ENCODE measurements at regions not wholly inside any gene's neighbourhood (a gene's known extent, or its start where the extent isn't known, plus 50 kb on each side); places are given as distances from the start of the nearest gene placed in this dataset.

- TF ChIP-seq, protein P1, sequence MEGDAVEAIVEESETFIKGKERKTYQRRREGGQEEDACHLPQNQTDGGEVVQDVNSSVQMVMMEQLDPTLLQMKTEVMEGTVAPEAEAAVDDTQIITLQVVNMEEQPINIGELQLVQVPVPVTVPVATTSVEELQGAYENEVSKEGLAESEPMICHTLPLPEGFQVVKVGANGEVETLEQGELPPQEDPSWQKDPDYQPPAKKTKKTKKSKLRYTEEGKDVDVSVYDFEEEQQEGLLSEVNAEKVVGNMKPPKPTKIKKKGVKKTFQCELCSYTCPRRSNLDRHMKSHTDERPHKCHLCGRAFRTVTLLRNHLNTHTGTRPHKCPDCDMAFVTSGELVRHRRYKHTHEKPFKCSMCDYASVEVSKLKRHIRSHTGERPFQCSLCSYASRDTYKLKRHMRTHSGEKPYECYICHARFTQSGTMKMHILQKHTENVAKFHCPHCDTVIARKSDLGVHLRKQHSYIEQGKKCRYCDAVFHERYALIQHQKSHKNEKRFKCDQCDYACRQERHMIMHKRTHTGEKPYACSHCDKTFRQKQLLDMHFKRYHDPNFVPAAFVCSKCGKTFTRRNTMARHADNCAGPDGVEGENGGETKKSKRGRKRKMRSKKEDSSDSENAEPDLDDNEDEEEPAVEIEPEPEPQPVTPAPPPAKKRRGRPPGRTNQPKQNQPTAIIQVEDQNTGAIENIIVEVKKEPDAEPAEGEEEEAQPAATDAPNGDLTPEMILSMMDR (IDR thresholded peaks at IDR 0.05 in 8 of 11, conservative IDR thresholded peaks at IDR 0.05 in 3 of 11): no peak
- no peak for TF ChIP-seq POLR2A (IDR thresholded peaks at IDR 0.05)
Measured at GRCh38 chr10:44017483-44018145, 367.3 kb downstream of the CXCL12 start.
